H9 (cell line): ENCODE measurements at regions not wholly inside any gene's neighbourhood (a gene's known extent, or its start where the extent isn't known, plus 50 kb on each side); places are given as distances from the start of the nearest gene placed in this dataset.

Experiments
- DNase-seq: peaks from one replicate; pipeline ENCODE4 v3.0.0-alpha.2; 2017
- H2AFZ ChIP-seq: one replicate; pipeline ENCODE4 v1.6.1; 2013; ENCODE audit warnings: mild to moderate bottlenecking, low read length, control low read depth, moderate library complexity
- H2AK5ac ChIP-seq: 2 replicates; pipeline ENCODE4 v1.6.1; 2013; ENCODE audit warnings: low read length, control low read depth, mixed read lengths; ENCODE audit not compliant: insufficient read length
- H2BK120ac ChIP-seq: one replicate; pipeline ENCODE4 v1.6.1; 2013; ENCODE audit warnings: low read depth, mild to moderate bottlenecking, low read length, control low read depth, inconsistent platforms; ENCODE audit not compliant: poor library complexity, severe bottlenecking
- H2BK12ac ChIP-seq: 2 replicates; pipeline ENCODE4 v1.6.1; 2013; ENCODE audit warnings: low read length, control low read depth, mixed read lengths, low read depth; ENCODE audit not compliant: insufficient read length
- H2BK15ac ChIP-seq: 2 replicates; pipeline ENCODE4 v1.6.1; 2013; ENCODE audit warnings: low read depth, low read length, control low read depth
- H2BK20ac ChIP-seq: one replicate; pipeline ENCODE4 v1.6.1; 2013; ENCODE audit warnings: low read depth, mild to moderate bottlenecking, low read length, control low read depth, inconsistent platforms; ENCODE audit not compliant: poor library complexity, severe bottlenecking
- H2BK5ac ChIP-seq: 2 replicates; pipeline ENCODE4 v1.6.1; 2013; ENCODE audit warnings: low read length, control low read depth, mixed read lengths; ENCODE audit not compliant: insufficient read length
- H3K14ac ChIP-seq: 2 replicates; pipeline ENCODE4 v1.6.1; 2013; ENCODE audit warnings: low read length, control low read depth; ENCODE audit not compliant: insufficient read depth
- H3K18ac ChIP-seq: 2 replicates; pipeline ENCODE4 v1.6.1; 2013; ENCODE audit warnings: low read depth, mild to moderate bottlenecking, mixed read lengths, low read length, control low read depth; ENCODE audit not compliant: insufficient read length
- H3K23ac ChIP-seq: 2 replicates; pipeline ENCODE4 v1.6.1; 2013; ENCODE audit warnings: low read length, control low read depth, mixed read lengths, low read depth; ENCODE audit not compliant: insufficient read length
- H3K23me2 ChIP-seq: 2 replicates; pipeline ENCODE4 v1.6.1; 2013; ENCODE audit warnings: low read depth, mild to moderate bottlenecking, mixed read lengths, low read length, control low read depth; ENCODE audit not compliant: insufficient read length, poor library complexity, severe bottlenecking
- H3K27ac ChIP-seq: 2 replicates; pipeline ENCODE4 v1.5.1; 2013; ENCODE audit warnings: low read length, control low read depth, mixed read lengths, low read depth; ENCODE audit not compliant: insufficient read length
- H3K27me3 ChIP-seq: 2 replicates; pipeline ENCODE4 v1.6.1; 2013; ENCODE audit warnings: low read length, control low read depth, inconsistent platforms; ENCODE audit not compliant: insufficient read depth
- H3K4ac ChIP-seq: 2 replicates; pipeline ENCODE4 v1.6.1; 2013; ENCODE audit warnings: low read depth, mild to moderate bottlenecking, control low read depth, inconsistent platforms, low read length, moderate library complexity
- H3K4me1 ChIP-seq: 2 replicates; pipeline ENCODE4 v1.6.1; 2013; ENCODE audit warnings: low read length, control low read depth, inconsistent platforms; ENCODE audit not compliant: insufficient read depth
- H3K4me2 ChIP-seq: 2 replicates; pipeline ENCODE4 v1.6.1; 2013; ENCODE audit warnings: low read length, control low read depth, mixed read lengths; ENCODE audit not compliant: insufficient read length, insufficient read depth
- H3K56ac ChIP-seq: 2 replicates; pipeline ENCODE4 v1.6.1; 2013; ENCODE audit warnings: low read depth, mild to moderate bottlenecking, mixed read lengths, low read length, control low read depth; ENCODE audit not compliant: insufficient read length
- H3K79me1 ChIP-seq: 2 replicates; pipeline ENCODE4 v1.6.1; 2013; ENCODE audit warnings: low read depth, mild to moderate bottlenecking, moderate library complexity, low read length, control low read depth, inconsistent platforms; ENCODE audit not compliant: insufficient read depth, poor library complexity, severe bottlenecking
- H3K79me2 ChIP-seq: 2 replicates; pipeline ENCODE4 v1.6.1; 2013; ENCODE audit warnings: low read length, control low read depth, inconsistent platforms; ENCODE audit not compliant: insufficient read depth
- H3K9ac ChIP-seq: 2 replicates; pipeline ENCODE4 v1.6.1; 2013; ENCODE audit warnings: low read length, control low read depth, mixed read lengths; ENCODE audit not compliant: insufficient read length; ENCODE audit errors: extremely low read depth
- H3K9me3 ChIP-seq: one replicate; pipeline ENCODE4 v1.6.1; 2013; ENCODE audit warnings: low read depth, low read length, inconsistent platforms; ENCODE audit not compliant: control insufficient read depth
- H3T11ph ChIP-seq: one replicate; pipeline ENCODE4 v1.6.1; 2013; ENCODE audit warnings: mild to moderate bottlenecking, low read length, control low read depth, inconsistent platforms
- H4K20me1 ChIP-seq: one replicate; pipeline ENCODE4 v1.6.1; 2013; ENCODE audit not compliant: control insufficient read depth, insufficient read length, insufficient read depth
- H4K5ac ChIP-seq: 2 replicates; pipeline ENCODE4 v1.6.1; 2013; ENCODE audit warnings: low read depth, mild to moderate bottlenecking, mixed read lengths, low read length, control low read depth; ENCODE audit not compliant: insufficient read length
- H4K8ac ChIP-seq: replicated peaks from 2 replicates; pipeline ENCODE4 v1.6.1; 2013; ENCODE audit warnings: low read length, control low read depth, mixed read lengths, low read depth; ENCODE audit not compliant: insufficient read length
- H4K91ac ChIP-seq: 2 replicates; pipeline ENCODE4 v1.6.1; 2013; ENCODE audit warnings: low read depth, mild to moderate bottlenecking, moderate library complexity, mixed read lengths, low read length, control low read depth; ENCODE audit not compliant: insufficient read length
- H3K27ac Mint-ChIP-seq, 3 experiments: 2 replicates in 2 of 3; 3 replicates in 1 of 3; pipeline ENCODE4 v1.8.0; 2020 to 2021; ENCODE audit warnings: mixed read lengths in 3 of 3, mild to moderate bottlenecking in 1 of 3, moderate library complexity in 1 of 3
- H3K27me3 Mint-ChIP-seq: 2 replicates; pipeline ENCODE4 v1.8.0; 2021; ENCODE audit warnings: low read depth, mild to moderate bottlenecking, moderate library complexity, mixed read lengths
- H3K36me3 Mint-ChIP-seq, 3 experiments: 2 replicates in 2 of 3; 3 replicates in 1 of 3; pipeline ENCODE4 v1.8.0; 2020 to 2021; ENCODE audit warnings: low read depth in 3 of 3, mixed read lengths in 3 of 3; ENCODE audit not compliant: insufficient read depth in 1 of 3
- H3K4me1 Mint-ChIP-seq, 2 experiments: 2 replicates each; pipeline ENCODE4 v1.8.0; 2020; ENCODE audit warnings: mixed read lengths in 2 of 2
- H3K4me3 Mint-ChIP-seq, 2 experiments: 2 replicates in 1 of 2; 3 replicates in 1 of 2; pipeline ENCODE4 v1.8.0; 2020 to 2021; ENCODE audit warnings: mild to moderate bottlenecking in 2 of 2, mixed read lengths in 2 of 2, moderate library complexity in 1 of 2
- H3K9me3 Mint-ChIP-seq, 2 experiments: 2 replicates in 1 of 2; 3 replicates in 1 of 2; pipeline ENCODE4 v1.8.0; 2020; ENCODE audit warnings: mild to moderate bottlenecking in 2 of 2, mixed read lengths in 2 of 2, moderate library complexity in 1 of 2
- CTCF ChIP-seq: fragments of 200-600 bp; sonication (generic); conservative IDR thresholded peaks from 3 replicates; pipeline ENCODE4 v1.8.0; 2021; ENCODE audit warnings: antibody characterized with exemption, mild to moderate bottlenecking
- WGBS: extraction: QIAGEN DNeasy Blood & Tissue Kit; methylation state at CpG from one replicate; pipeline ENCODE4 v1.1.7; 2013; ENCODE audit warnings: missing lambda C conversion rate, low lambda C conversion rate, mixed read lengths; ENCODE audit not compliant: insufficient read length; ENCODE audit errors: extremely low coverage; 5-methylcytosine and 5-hydroxymethylcytosine counted together

- no peaks in the 10 kb centered on the region for H3K27me3 ChIP-seq
- no peak overlapping the region for H3K4me2 ChIP-seq
- no peak overlapping the region for H4K8ac ChIP-seq
- no peaks in the 10 kb centered on the region for H3K9me3 Mint-ChIP-seq
- H3K23me2 ChIP-seq = no peaks in the 10 kb centered on the region
- no peak overlapping the region for H4K5ac ChIP-seq
- no peak for DNase-seq
- H2BK5ac ChIP-seq = no peak overlapping the region
- H3T11ph ChIP-seq = no peak overlapping the region
- no peak overlapping the region for H2BK12ac ChIP-seq
- H3K79me2 ChIP-seq = no peaks in the 10 kb centered on the region
- peaks cover 8% of the 10 kb centered on the region for H3K27me3 Mint-ChIP-seq
- H3K56ac ChIP-seq = no peak overlapping the region
- H3K4me1 ChIP-seq = no peaks in the 10 kb centered on the region
- H3K27ac Mint-ChIP-seq = no peak overlapping the region
- H4K20me1 ChIP-seq = no peaks in the 10 kb centered on the region
- H2BK15ac ChIP-seq = no peak overlapping the region
- H3K4ac ChIP-seq = no peak overlapping the region
- WGBS = no CpG with 5 or more reads among the region's 1 CpG
- no peak overlapping the region for H2BK120ac ChIP-seq
- H3K79me1 ChIP-seq = no peaks in the 10 kb centered on the region
- H2BK20ac ChIP-seq = no peak overlapping the region
- no peak overlapping the region for H2AFZ ChIP-seq
- no peak overlapping the region for H3K9ac ChIP-seq
- H3K23ac ChIP-seq = no peak overlapping the region
- no peak for TF ChIP-seq CTCF
- peaks cover 0 to 4% of the 10 kb centered on the region in 2 experiments; a peak in 1 of 4 replicates for H3K4me1 Mint-ChIP-seq
- H3K4me3 Mint-ChIP-seq = no peak overlapping the region
- H3K14ac ChIP-seq = no peak overlapping the region
- no peak overlapping the region for H3K27ac ChIP-seq
- H3K9me3 ChIP-seq = no peaks in the 10 kb centered on the region
- no peak overlapping the region for H2AK5ac ChIP-seq
- H3K36me3 Mint-ChIP-seq = no peaks in the 10 kb centered on the region; a peak in 1 of 7 replicates
- H4K91ac ChIP-seq = no peak overlapping the region
- H3K18ac ChIP-seq = no peak overlapping the region
Measured at GRCh38 chr5:36759117-36759516, 117.5 kb upstream of the NIPBL start.
